BLaER1 treated with 17β-estradiol and CSF1 and Interleukin-3, amounts not matched to agents 10 nM and 100 nM (cell line): ENCODE measurements at regions not wholly inside any gene's neighbourhood (a gene's known extent, or its start where the extent isn't known, plus 50 kb on each side); places are given as distances from the start of the nearest gene placed in this dataset.
A peak's percentile ranks its signal among the peaks of the same experiment; 100 is the strongest.
"Not testable (repeated sequence)": the region's sequence is repeated elsewhere in the genome, so short reads cannot be mapped to it uniquely, and the experiment has no call there.

ENCODE experiments used
- H3K27ac ChIP-seq, 11 experiments: shearing (Covaris generic); formaldehyde crosslinking; 2 replicates each; pipeline ENCODE4 v1.8.1; 2022
- H3K27me3 ChIP-seq, 11 experiments: shearing (Covaris generic); formaldehyde crosslinking; 2 replicates each; pipeline ENCODE4 v1.8.1; 2022
- H3K36me3 ChIP-seq, 11 experiments: shearing (Covaris generic); formaldehyde crosslinking; 2 replicates each; pipeline ENCODE4 v1.8.1; 2022
- H3K4me1 ChIP-seq, 10 experiments: shearing (Covaris generic); formaldehyde crosslinking; 2 replicates each; pipeline ENCODE4 v1.8.1; 2022
- H3K4me2 ChIP-seq, 11 experiments: shearing (Covaris generic); formaldehyde crosslinking; 2 replicates each; pipeline ENCODE4 v1.8.1; 2022
- H3K4me3 ChIP-seq, 10 experiments: shearing (Covaris generic); formaldehyde crosslinking; 2 replicates each; pipeline ENCODE4 v1.8.1; 2022
- H3K9ac ChIP-seq, 11 experiments: shearing (Covaris generic); formaldehyde crosslinking; 2 replicates each; pipeline ENCODE4 v1.8.1; 2022
- H3K9me3 ChIP-seq, 11 experiments: shearing (Covaris generic); formaldehyde crosslinking; replicated peaks in 1 of 11; 2 replicates each; pipeline ENCODE4 v1.8.1; 2022
- H4K20me1 ChIP-seq, 11 experiments: shearing (Covaris generic); formaldehyde crosslinking; 2 replicates each; pipeline ENCODE4 v1.8.1; 2022
- Cebpa-rat ChIP-seq, 11 experiments: shearing (Covaris generic); IDR thresholded peaks; 2 replicates each; pipeline ENCODE4 v1.8.1; 2022

DNA sequence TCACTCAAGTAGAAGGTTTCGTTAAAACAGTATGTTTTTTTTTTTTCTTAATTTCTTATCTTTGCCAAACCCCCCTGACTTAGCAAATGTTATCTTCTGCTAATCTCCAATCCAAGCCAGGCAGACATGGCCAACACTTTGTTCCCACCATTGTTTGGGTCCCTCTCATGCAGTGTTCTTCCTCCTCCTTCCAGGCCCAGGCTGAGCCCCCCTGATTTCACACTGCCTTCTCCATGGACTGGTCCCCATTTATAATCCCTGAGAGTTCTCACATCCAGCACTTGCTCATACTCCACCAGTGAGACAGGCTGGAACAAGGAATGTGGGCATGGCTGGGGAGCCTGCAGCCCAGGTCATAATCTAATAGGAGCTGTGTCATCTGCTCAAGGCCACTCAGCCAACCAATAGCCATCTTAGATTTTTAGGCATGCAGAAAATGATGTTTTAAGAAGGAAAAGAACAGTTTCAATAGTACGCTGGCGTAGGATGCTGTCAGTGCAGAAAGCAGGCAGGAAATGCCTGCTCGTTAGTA lies 238.4 kb upstream of the CCDC196 start:
- no peaks in the 10 kb centered on the region for H3K4me1 ChIP-seq
- H3K27me3 ChIP-seq = no peaks in the 10 kb centered on the region
- H3K36me3 ChIP-seq = no peaks in the 10 kb centered on the region
- no peak overlapping the region for H3K9ac ChIP-seq
- H3K4me3 ChIP-seq = no peak overlapping the region
- no peaks in the 10 kb centered on the region for H4K20me1 ChIP-seq
- TF ChIP-seq Cebpa-rat (IDR thresholded peaks at IDR 0.05) = no peak
- no peak overlapping the region for H3K4me2 ChIP-seq
- H3K27ac ChIP-seq = no peak overlapping the region
- no peaks in the 10 kb centered on the region for H3K9me3 ChIP-seq

GRCh38 chr14:66248256-66248655 lies 237.9 kb upstream of the CCDC196 start:
- H3K27me3 ChIP-seq = no peaks in the 10 kb centered on the region
- H3K4me2 ChIP-seq = no peak overlapping the region
- no peak for TF ChIP-seq Cebpa-rat (IDR thresholded peaks at IDR 0.05)
- H3K36me3 ChIP-seq = no peaks in the 10 kb centered on the region
- H3K9ac ChIP-seq = no peak overlapping the region
- no peak overlapping the region for H3K27ac ChIP-seq
- H4K20me1 ChIP-seq = no peaks in the 10 kb centered on the region
- no peaks in the 10 kb centered on the region for H3K4me1 ChIP-seq
- H3K4me3 ChIP-seq = no peak overlapping the region
- H3K9me3 ChIP-seq = no peaks in the 10 kb centered on the region

DNA sequence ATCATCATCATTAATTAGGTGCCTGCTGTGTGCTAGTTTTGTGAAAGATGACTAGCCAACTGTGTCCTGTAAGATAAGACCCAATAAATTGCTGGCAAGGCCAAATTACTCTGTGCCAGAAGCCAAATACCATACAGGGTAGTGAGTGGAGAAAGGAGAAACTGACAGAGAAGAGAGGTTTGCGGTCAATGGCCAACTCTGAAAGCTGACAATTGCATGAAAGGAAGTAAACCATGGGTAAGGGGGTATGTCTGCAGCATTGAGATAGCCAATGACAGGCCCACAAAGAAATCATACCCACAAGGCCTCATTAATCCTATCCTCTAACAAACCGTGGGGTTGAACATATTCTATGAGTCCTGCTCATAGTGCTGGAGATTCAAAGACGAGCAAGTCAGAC lies 236.6 kb upstream of the CCDC196 start:
- TF ChIP-seq Cebpa-rat (IDR thresholded peaks at IDR 0.05) = no peak
- Histone ChIP-seq H3K27ac (no peak overlapping the region), H3K9me3 (no peaks in the 10 kb centered on the region), H3K4me3 (no peak overlapping the region), H3K4me1 (no peaks in the 10 kb centered on the region), H3K4me2 (no peak overlapping the region), H3K27me3 (no peaks in the 10 kb centered on the region), H3K9ac (no peak overlapping the region), H4K20me1 (no peaks in the 10 kb centered on the region), H3K36me3 (no peaks in the 10 kb centered on the region)

DNA sequence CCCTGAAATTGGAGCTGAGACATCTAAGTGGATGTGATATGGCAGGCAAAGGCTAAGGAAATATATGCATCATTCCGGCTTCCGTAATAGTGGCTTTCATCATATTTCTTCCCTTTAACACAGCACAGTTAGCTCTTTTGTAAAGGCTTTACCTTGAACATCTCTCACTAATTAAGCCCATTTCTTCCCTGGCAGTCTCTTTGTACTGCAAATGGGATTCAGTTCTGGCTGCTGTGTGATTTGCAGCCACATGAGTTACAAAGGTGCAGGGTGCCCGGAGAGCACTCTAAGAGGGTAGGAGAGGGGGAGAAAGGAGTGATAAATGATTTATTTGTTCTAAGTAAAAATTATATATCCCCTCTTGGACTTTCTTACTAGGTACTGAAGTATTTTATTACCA lies 232.1 kb upstream of the CCDC196 start:
- Histone ChIP-seq H3K4me2 (no peak overlapping the region), H3K9ac (no peak overlapping the region), H3K36me3 (no peaks in the 10 kb centered on the region), H3K4me3 (no peak overlapping the region), H4K20me1 (no peaks in the 10 kb centered on the region), H3K27ac (no peak overlapping the region), H3K4me1 (no peaks in the 10 kb centered on the region), H3K27me3 (no peaks in the 10 kb centered on the region), H3K9me3 (no peaks in the 10 kb centered on the region)
- TF ChIP-seq Cebpa-rat (IDR thresholded peaks at IDR 0.05) = no peak

DNA sequence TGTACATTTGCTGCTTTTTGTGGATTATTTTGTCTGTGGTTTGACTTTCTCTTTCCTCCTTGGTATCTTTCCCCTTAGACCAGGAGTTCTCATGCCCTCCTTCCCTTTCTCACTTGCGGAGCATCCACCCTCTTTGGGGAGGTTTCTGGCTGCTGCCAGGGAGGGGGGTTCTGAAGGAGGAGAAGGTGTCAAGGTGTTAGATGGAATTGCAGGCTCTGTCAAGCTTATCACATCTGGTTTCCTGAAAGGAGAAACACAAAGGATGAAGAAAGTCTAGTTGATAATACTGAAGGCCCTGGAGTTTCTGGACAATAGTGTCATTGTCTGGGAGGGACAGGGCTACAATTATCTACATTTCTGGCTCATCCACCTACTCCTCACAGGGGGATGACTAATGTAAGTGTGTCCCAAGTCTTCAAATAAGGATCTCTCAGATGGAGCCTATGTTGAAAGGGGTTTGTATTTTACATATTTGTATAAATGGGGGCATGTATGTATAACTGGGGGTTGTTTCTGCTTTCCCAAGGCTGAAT lies 217.3 kb upstream of the CCDC196 start:
- Histone ChIP-seq H3K9me3 (no peaks in the 10 kb centered on the region), H3K36me3 (no peaks in the 10 kb centered on the region), H3K4me1 (0 out of 20 replicates have a peak, but pooled peaks cover 0 to 4% (median 0%) of the 10 kb centered on the region in 10 experiments), H3K9ac (no peak overlapping the region), H3K4me2 (no peak overlapping the region), H3K27ac (no peak overlapping the region), H3K4me3 (no peak overlapping the region), H4K20me1 (no peaks in the 10 kb centered on the region), H3K27me3 (no peaks in the 10 kb centered on the region)
- TF ChIP-seq Cebpa-rat (IDR thresholded peaks at IDR 0.05) = no peak

DNA sequence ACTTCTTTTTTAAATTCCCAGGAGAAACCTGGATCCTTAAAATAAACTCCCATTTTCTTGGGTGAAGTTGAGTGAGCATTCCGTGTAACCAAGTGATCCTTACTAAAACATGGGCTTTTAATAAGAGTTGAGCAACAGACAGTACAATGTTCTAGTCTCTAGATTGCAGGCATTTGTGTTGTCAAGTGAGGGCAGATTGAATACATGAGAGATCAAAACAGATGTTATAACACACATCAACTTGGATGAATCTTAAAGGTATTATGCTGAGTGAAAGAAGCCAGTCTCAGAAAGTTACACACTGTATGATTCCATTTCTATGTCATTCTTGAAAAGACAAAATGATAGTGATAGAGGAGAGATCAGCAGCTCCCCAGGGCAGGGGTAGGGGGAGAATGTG lies 213.9 kb upstream of the CCDC196 start:
- Histone ChIP-seq H3K4me2 (0 out of 22 replicates have a peak overlapping the region, but pooled peaks of 1 of the 11 experiments have one; percentile 10), H3K27ac (no peak overlapping the region), H3K36me3 (no peaks in the 10 kb centered on the region), H3K4me3 (no peak overlapping the region), H4K20me1 (no peaks in the 10 kb centered on the region), H3K9me3 (no peaks in the 10 kb centered on the region), H3K9ac (no peak overlapping the region), H3K27me3 (no peaks in the 10 kb centered on the region), H3K4me1 (0 out of 20 replicates have a peak, but pooled peaks cover 0 to 4% (median 0%) of the 10 kb centered on the region in 10 experiments)
- no peak for TF ChIP-seq Cebpa-rat (IDR thresholded peaks at IDR 0.05)

- H3K27me3 ChIP-seq = no peaks in the 10 kb centered on the region
- H3K4me2 ChIP-seq = no peak overlapping the region
- H4K20me1 ChIP-seq = no peaks in the 10 kb centered on the region
- 0 out of 20 replicates have a peak, but pooled peaks cover 0 to 4% (median 0%) of the 10 kb centered on the region in 10 experiments for H3K4me1 ChIP-seq
- no peak overlapping the region for H3K4me3 ChIP-seq
- no peaks in the 10 kb centered on the region for H3K36me3 ChIP-seq
- no peaks in the 10 kb centered on the region for H3K9me3 ChIP-seq
- TF ChIP-seq Cebpa-rat (IDR thresholded peaks at IDR 0.05) = no peak
- H3K9ac ChIP-seq = no peak overlapping the region
- no peak overlapping the region for H3K27ac ChIP-seq
Measured at GRCh38 chr14:66273261-66273832, 212.8 kb upstream of the CCDC196 start.

DNA sequence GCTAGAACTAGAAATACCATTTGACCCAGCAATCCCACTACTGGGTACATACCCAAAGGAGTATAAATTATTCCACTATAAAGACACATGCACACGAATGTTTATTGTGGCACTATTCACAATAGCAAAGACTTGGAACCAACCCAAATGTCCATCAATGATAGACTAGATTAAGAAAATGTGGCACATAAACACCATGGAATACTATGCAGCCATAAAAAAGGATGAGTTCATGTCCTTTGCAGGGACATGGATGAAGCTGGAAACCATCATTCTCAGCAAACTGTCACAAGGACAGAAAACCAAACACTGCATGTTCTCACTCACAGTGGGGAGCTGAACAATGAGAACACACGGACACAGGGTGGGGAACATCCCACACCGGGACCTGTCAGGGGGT lies 207.8 kb upstream of the CCDC196 start:
- not testable (repeated sequence) for H3K9ac ChIP-seq, H3K36me3 ChIP-seq, H3K27me3 ChIP-seq, H4K20me1 ChIP-seq, H3K4me3 ChIP-seq, H3K9me3 ChIP-seq, H3K4me2 ChIP-seq, H3K4me1 ChIP-seq, H3K27ac ChIP-seq

- H3K36me3 ChIP-seq = no peaks in the 10 kb centered on the region
- TF ChIP-seq Cebpa-rat (IDR thresholded peaks at IDR 0.05) = no peak
Measured at GRCh38 chr14:66281036-66281776, 205.0 kb upstream of the CCDC196 start.

More at GRCh38 chr14:66281036-66281776, 205.0 kb upstream of the CCDC196 start:
- no peaks in the 10 kb centered on the region; a peak in 1 of 22 replicates for H3K9me3 ChIP-seq
- H3K4me2 ChIP-seq = no peak overlapping the region
- no peak overlapping the region for H3K4me3 ChIP-seq
- no peaks in the 10 kb centered on the region for H3K4me1 ChIP-seq
- no peaks in the 10 kb centered on the region for H3K27me3 ChIP-seq
- H3K9ac ChIP-seq = no peak overlapping the region
- no peak overlapping the region for H3K27ac ChIP-seq
- no peaks in the 10 kb centered on the region for H4K20me1 ChIP-seq
